Caco-2 (cell line): ENCODE measurements at regions not wholly inside any gene's neighbourhood (a gene's known extent, or its start where the extent isn't known, plus 50 kb on each side); places are given as distances from the start of the nearest gene placed in this dataset.
A peak's percentile ranks its signal among the peaks of the same experiment; 100 is the strongest.
"Not testable (repeated sequence)": the region's sequence is repeated elsewhere in the genome, so short reads cannot be mapped to it uniquely, and the experiment has no call there.

ENCODE experiments used
- BruUV-seq: library from RNA; stranded (reverse); fragments of 400-500 nt; replicated peaks from 2 replicates; lab custom pipeline; 2021; lab: Mats Ljungman, UMichigan
- CTCF ChIA-PET: fragments of 300-600 bp; sonication (Branson Sonifier 250); formaldehyde crosslinking; loops from one replicate; lab custom pipeline; 2022; ENCODE audit warnings: antibody characterized with exemption; lab: Charles Lee
- POLR2A ChIA-PET: fragments of 300-600 bp; sonication (Branson Sonifier 250); formaldehyde crosslinking; loops from one replicate; lab custom pipeline; 2022; ENCODE audit warnings: antibody characterized with exemption; lab: Charles Lee
- DNase-seq, 2 experiments: peaks; one replicate each; pipeline versions ENCODE4 v3.0.0 to v3.0.0-alpha.2; 2020 to 2022
- H3K27me3 ChIP-seq: replicated peaks from 2 replicates; pipeline ENCODE4 v1.6.0; 2011; ENCODE audit warnings: low read length; ENCODE audit not compliant: control insufficient read depth, insufficient read depth
- H3K36me3 ChIP-seq: 2 replicates; pipeline ENCODE4 v1.5.1; 2011; ENCODE audit warnings: low read length; ENCODE audit not compliant: control insufficient read depth, insufficient read depth
- H3K4me1 ChIP-seq: fragments of 250-450 bp; sonication (Bioruptor Pico); 2 replicates; pipeline ENCODE4 v1.5.1; 2020; ENCODE audit warnings: mild to moderate bottlenecking
- H3K4me3 ChIP-seq: 2 replicates; pipeline ENCODE4 v1.5.1; 2011; ENCODE audit warnings: low read depth, mild to moderate bottlenecking, control low read depth, low read length
- H3K9me3 ChIP-seq: fragments of 250-450 bp; sonication (Bioruptor Pico); 2 replicates; pipeline ENCODE4 v1.5.1; 2020; ENCODE audit warnings: mild to moderate bottlenecking, moderate library complexity
- H3K27ac Mint-ChIP-seq: one replicate; pipeline ENCODE4 v1.8.0; 2022; ENCODE audit warnings: mixed read lengths; ENCODE audit not compliant: unreplicated experiment
- H3K27me3 Mint-ChIP-seq: one replicate; pipeline ENCODE4 v1.8.0; 2022; ENCODE audit warnings: mixed read lengths; ENCODE audit not compliant: insufficient read depth, unreplicated experiment
- H3K36me3 Mint-ChIP-seq: one replicate; pipeline ENCODE4 v1.8.0; 2022; ENCODE audit warnings: mild to moderate bottlenecking, mixed read lengths; ENCODE audit not compliant: insufficient read depth, unreplicated experiment
- H3K4me1 Mint-ChIP-seq: one replicate; pipeline ENCODE4 v1.8.0; 2022; ENCODE audit warnings: low read depth, mixed read lengths; ENCODE audit not compliant: unreplicated experiment
- H3K4me3 Mint-ChIP-seq: one replicate; pipeline ENCODE4 v1.8.0; 2022; ENCODE audit warnings: mild to moderate bottlenecking, moderate library complexity, mixed read lengths; ENCODE audit not compliant: unreplicated experiment
- H3K9me3 Mint-ChIP-seq: one replicate; pipeline ENCODE4 v1.8.0; 2022; ENCODE audit warnings: mixed read lengths; ENCODE audit not compliant: unreplicated experiment
- intact Hi-C: fragments of 100-400 bp; cut with micrococcal nuclease; formaldehyde crosslinking; loops from one replicate; pipeline ENCODE4 v1.10.0; 2022; ENCODE audit not compliant: unreplicated experiment
- TF ChIP-seq, protein P1 (sequence below), 2 experiments: fragments of 200-600 bp in 1 of 2; IDR thresholded peaks; 1 replicate in 1 of 2; 2 replicates in 1 of 2; pipeline versions ENCODE4 v1.5.1 to v1.8.0; 2011 to 2022; ENCODE audit warnings: antibody characterized with exemption in 1 of 2, control low read depth in 1 of 2, inconsistent platforms in 1 of 2, low read depth in 1 of 2, low read length in 1 of 2, mild to moderate bottlenecking in 1 of 2, moderate library complexity in 1 of 2; ENCODE audit not compliant: insufficient read depth in 1 of 2, severe bottlenecking in 1 of 2, unreplicated experiment in 1 of 2

DNA sequence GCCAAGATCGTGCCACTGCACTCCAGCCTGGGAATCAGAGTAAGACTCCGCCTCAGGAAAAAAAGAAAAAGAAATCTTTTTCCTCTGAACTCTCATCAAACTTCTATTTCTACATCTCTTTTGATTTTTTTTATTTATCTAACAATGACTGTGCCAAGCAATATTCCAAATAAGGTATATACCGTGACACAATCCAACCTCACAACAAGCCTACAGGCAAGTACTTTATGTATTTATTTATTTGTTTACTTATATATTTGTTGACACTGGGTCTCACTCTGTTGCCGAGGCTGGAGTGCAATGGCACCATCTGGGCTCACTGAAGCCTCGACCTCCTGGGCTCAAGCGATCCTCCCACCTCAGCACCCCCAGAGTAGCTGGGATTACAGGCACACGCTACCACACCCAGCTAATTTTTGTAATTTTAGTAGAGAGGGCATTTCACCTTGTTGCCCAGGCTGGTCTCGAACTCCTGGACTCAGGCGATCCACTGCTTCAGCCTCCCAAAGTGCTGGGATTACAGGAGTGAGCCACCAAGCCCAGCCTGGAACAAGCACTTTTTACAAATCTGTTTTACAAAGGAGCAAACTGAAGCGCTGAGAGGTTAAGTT, 94.9 kb upstream of the CHD2 start:
- BruUV-seq: no TSS peak
- H3K36me3 Mint-ChIP-seq: peaks cover 35% of the 10 kb centered on the region
- H3K4me3 ChIP-seq: no peak overlapping the region
- no peak for DNase-seq
- H3K4me3 Mint-ChIP-seq: no peak overlapping the region
- H3K4me1 ChIP-seq: peaks cover 41% of the 10 kb centered on the region
- H3K27me3 Mint-ChIP-seq: no peaks in the 10 kb centered on the region
- TF ChIP-seq, protein P1, sequence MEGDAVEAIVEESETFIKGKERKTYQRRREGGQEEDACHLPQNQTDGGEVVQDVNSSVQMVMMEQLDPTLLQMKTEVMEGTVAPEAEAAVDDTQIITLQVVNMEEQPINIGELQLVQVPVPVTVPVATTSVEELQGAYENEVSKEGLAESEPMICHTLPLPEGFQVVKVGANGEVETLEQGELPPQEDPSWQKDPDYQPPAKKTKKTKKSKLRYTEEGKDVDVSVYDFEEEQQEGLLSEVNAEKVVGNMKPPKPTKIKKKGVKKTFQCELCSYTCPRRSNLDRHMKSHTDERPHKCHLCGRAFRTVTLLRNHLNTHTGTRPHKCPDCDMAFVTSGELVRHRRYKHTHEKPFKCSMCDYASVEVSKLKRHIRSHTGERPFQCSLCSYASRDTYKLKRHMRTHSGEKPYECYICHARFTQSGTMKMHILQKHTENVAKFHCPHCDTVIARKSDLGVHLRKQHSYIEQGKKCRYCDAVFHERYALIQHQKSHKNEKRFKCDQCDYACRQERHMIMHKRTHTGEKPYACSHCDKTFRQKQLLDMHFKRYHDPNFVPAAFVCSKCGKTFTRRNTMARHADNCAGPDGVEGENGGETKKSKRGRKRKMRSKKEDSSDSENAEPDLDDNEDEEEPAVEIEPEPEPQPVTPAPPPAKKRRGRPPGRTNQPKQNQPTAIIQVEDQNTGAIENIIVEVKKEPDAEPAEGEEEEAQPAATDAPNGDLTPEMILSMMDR (IDR thresholded peaks at IDR 0.05; ENCODE audit: insufficient read depth in 1 of 2, low read depth in 1 of 2, low read length in 1 of 2, severe bottlenecking in 1 of 2, unreplicated experiment in 1 of 2): no peak
- peak overlapping the region; percentile 83 for H3K27ac Mint-ChIP-seq
- POLR2A ChIA-PET: interaction anchor here (1.5 to 1.9 kb wide), 2 partner anchors 77 to 95 kb away, joined by 6 to 13 read pairs; partner anchors contain the start of gene CHD2
- peaks cover 16% of the 10 kb centered on the region for H3K4me1 Mint-ChIP-seq
- no peaks in the 10 kb centered on the region for H3K9me3 Mint-ChIP-seq
- intact Hi-C loops: loop anchor here (2.0 kb wide), 1 partner anchor 16 kb away; no protein-coding TSS in a partner anchor
- H3K36me3 ChIP-seq: no peaks in the 10 kb centered on the region
- CTCF ChIA-PET: no interaction called here
- no peaks in the 10 kb centered on the region for H3K27me3 ChIP-seq
- no peaks in the 10 kb centered on the region for H3K9me3 ChIP-seq

DNA sequence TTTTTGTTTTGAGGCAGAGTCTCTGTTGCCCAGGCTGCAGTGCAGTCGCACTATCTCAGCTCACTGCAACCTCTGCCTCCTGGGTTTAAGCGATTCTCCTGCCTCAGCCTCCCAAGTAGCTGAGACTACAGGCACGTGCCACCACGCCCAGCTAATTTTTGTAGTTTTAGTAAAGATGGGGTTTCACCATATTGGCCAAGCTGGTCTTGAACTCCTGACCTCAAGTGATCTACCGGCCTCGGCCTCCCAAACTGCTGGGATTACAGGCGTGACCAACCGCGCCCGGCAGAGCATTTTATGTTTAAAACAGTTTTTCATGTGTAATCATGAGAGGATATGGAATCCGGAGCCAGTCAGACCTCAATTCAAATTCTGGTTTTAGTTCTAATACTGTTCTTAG, 94.0 kb upstream of the CHD2 start:
- Mint-ChIP-seq H3K36me3 (peaks cover 42% of the 10 kb centered on the region), H3K4me3 (peak overlapping the region; percentile 49), H3K27ac (peak overlapping the region; percentile 96), H3K4me1 (peaks cover 16% of the 10 kb centered on the region)
- peaks cover 40% of the 10 kb centered on the region for H3K4me1 ChIP-seq
- CTCF ChIA-PET: interaction anchor here (0.7 kb wide), 1 partner anchor 70 kb away, joined by 9 read pairs; no protein-coding TSS in a partner anchor
- BruUV-seq, intact Hi-C loops, H3K9me3 ChIP-seq, H3K27me3 Mint-ChIP-seq, H3K36me3 ChIP-seq, H3K4me3 ChIP-seq, H3K9me3 Mint-ChIP-seq, POLR2A ChIA-PET, H3K27me3 ChIP-seq, DNase-seq: not testable (repeated sequence)

DNA sequence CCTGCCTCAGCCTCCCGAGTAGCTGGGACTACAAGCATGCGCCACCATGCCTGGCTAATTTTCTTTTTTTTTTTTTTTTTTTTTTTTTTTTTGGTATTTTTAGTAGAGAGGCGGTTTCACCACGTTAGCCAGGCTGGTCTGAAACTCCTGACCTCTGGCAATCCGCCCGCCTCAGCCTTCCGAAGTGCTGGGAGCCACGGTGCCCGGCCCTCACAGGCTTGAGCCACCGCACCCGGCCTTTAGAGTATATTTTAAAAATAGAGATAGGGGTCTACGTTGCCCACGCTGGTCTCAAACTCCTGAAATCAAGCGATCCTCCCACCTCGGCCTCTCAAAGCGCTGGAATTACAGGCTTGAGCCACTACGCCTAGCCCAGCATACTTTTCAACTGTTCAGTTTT, 93.4 kb upstream of the CHD2 start:
- Mint-ChIP-seq H3K9me3 (no peaks in the 10 kb centered on the region), H3K4me3 (peak overlapping the region; percentile 49), H3K27ac (peak overlapping the region; percentile 96), H3K36me3 (peaks cover 42% of the 10 kb centered on the region), H3K4me1 (peaks cover 12% of the 10 kb centered on the region), H3K27me3 (no peaks in the 10 kb centered on the region)
- peaks cover 34% of the 10 kb centered on the region for H3K4me1 ChIP-seq
- H3K27me3 ChIP-seq: no peaks in the 10 kb centered on the region
- TF ChIP-seq, protein P1 (IDR thresholded peaks at IDR 0.05; ENCODE audit: insufficient read depth in 1 of 2, low read depth in 1 of 2, low read length in 1 of 2, severe bottlenecking in 1 of 2, unreplicated experiment in 1 of 2): no peak
- H3K4me3 ChIP-seq: no peak overlapping the region
- no peak for DNase-seq
- H3K9me3 ChIP-seq: no peaks in the 10 kb centered on the region
- no TSS peak for BruUV-seq
- intact Hi-C loops: no loop called here
- ChIA-PET POLR2A (no interaction called here), CTCF (interaction anchor here (0.7 kb wide), 1 partner anchor 70 kb away, joined by 9 read pairs; no protein-coding TSS in a partner anchor)
- H3K36me3 ChIP-seq: no peaks in the 10 kb centered on the region
